ENCODE measurements at regions not wholly inside any gene's neighbourhood (a gene's known extent, or its start where the extent isn't known, plus 50 kb on each side); places are given as distances from the start of the nearest gene placed in this dataset.

DNA sequence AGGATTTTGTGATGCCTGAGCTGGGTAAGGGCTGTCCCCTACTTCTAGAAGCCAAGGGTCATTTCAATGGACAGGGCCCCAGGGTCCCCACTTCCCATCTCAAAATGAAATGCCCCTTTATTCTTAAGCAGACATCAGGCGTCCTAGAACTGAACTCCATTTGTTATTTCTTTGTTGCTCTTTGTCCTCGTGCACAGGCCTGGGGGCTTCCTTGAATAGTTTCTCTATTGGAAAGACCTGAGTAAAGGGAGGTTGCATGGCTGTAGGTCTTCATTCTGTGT lies 311.4 kb upstream of the ZNF32 start:
- Histone ChIP-seq H3K27me3 (ENCODE audit: control insufficient read depth, extremely low read depth, insufficient read depth, low read length) (no peaks in the 10 kb centered on the region), H3K4me2 (ENCODE audit: control insufficient read depth, extremely low read depth, insufficient read depth, low read depth, low read length) (no peak overlapping the region), H3K9me3 (ENCODE audit: control insufficient read depth, low read depth, low read length) (no peaks in the 10 kb centered on the region), H3K36me3 (ENCODE audit: control insufficient read depth in 2 of 2, extremely low read depth in 1 of 2, insufficient read depth in 2 of 2, low read length in 2 of 2) (no peaks in the 10 kb centered on the region), H3K79me2 (ENCODE audit: control insufficient read depth, insufficient read depth, low read length) (no peaks in the 10 kb centered on the region), H3K9me1 (ENCODE audit: control insufficient read depth, extremely low read depth, insufficient read depth, low read length) (no peaks in the 10 kb centered on the region), H2AFZ (ENCODE audit: control insufficient read depth, low read length) (no peak overlapping the region), H3K4me1 (ENCODE audit: control insufficient read depth, extremely low read depth, insufficient read depth, low read length) (no peaks in the 10 kb centered on the region), H3K27ac (ENCODE audit: control insufficient read depth, insufficient read depth, low read length) (no peak overlapping the region), H3K9ac (ENCODE audit: control insufficient read depth, extremely low read depth, insufficient read depth, low read length) (no peak overlapping the region), H3K4me3 (ENCODE audit: control insufficient read depth in 2 of 3, extremely low read depth in 1 of 3, insufficient read depth in 2 of 3, low read depth in 1 of 3, low read length in 3 of 3) (no peak overlapping the region), H4K20me1 (ENCODE audit: control insufficient read depth, extremely low read depth, insufficient read depth, low read length) (no peaks in the 10 kb centered on the region)
- dilution Hi-C loops (cut with MboI; ENCODE audit: extremely low pct_ligation_motif_present, low sequenced_read_pairs) = no loop called here
- TF ChIP-seq, protein P1, sequence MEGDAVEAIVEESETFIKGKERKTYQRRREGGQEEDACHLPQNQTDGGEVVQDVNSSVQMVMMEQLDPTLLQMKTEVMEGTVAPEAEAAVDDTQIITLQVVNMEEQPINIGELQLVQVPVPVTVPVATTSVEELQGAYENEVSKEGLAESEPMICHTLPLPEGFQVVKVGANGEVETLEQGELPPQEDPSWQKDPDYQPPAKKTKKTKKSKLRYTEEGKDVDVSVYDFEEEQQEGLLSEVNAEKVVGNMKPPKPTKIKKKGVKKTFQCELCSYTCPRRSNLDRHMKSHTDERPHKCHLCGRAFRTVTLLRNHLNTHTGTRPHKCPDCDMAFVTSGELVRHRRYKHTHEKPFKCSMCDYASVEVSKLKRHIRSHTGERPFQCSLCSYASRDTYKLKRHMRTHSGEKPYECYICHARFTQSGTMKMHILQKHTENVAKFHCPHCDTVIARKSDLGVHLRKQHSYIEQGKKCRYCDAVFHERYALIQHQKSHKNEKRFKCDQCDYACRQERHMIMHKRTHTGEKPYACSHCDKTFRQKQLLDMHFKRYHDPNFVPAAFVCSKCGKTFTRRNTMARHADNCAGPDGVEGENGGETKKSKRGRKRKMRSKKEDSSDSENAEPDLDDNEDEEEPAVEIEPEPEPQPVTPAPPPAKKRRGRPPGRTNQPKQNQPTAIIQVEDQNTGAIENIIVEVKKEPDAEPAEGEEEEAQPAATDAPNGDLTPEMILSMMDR (optimal IDR thresholded peaks at IDR 0.05 in 1 of 3, IDR thresholded peaks at IDR 0.05 in 1 of 3, conservative IDR thresholded peaks at IDR 0.05 in 1 of 3; ENCODE audit: extremely low read depth in 1 of 3, insufficient read depth in 2 of 3, low read length in 3 of 3) = no peak
- no peak for TF ChIP-seq EZH2 (IDR thresholded peaks at IDR 0.05; ENCODE audit: low read length)
- FAIRE-seq (no peak), DNase-seq (ENCODE audit: low read depth, low spot score) (no peak)

DNA sequence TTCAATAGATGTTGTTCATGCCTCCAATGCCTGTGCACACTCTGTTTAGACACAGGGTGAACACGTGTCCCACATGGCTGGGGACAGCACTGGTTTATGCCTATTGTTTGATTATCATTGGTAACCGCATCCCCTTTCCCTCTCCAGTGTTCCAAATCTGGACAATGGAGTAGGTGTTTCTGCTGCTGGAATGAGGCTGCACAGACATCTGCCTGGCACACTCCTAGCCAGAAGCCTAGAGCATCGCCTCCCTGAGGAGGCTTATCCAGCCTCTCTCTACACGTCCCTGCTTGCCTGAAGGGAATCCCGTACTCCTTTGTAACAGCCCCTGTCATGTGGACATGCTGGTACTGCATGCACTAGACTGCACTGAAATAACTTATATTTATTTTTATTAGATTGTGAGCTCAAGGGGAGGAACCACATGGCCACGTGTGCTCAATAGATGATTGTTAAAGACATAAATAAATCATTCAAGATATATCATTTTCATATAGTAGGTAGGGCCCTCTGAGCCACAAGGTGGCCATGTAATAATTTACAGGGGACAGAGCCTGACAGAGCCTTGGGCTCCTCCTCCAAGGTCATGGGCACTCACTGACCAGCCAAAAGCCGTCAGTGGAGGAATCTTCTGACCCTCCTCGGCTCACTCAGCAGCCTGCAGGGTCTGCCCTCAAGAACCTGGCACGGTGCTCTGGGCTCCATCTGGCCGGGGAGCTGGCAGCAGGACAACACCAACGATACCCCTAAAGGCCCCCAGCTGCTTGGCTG lies 310.9 kb upstream of the ZNF32 start:
- Histone ChIP-seq H3K4me2 (ENCODE audit: control insufficient read depth, extremely low read depth, insufficient read depth, low read depth, low read length) (no peak overlapping the region), H3K79me2 (ENCODE audit: control insufficient read depth, insufficient read depth, low read length) (no peaks in the 10 kb centered on the region), H2AFZ (ENCODE audit: control insufficient read depth, low read length) (no peak overlapping the region), H3K4me3 (ENCODE audit: control insufficient read depth in 2 of 3, extremely low read depth in 1 of 3, insufficient read depth in 2 of 3, low read depth in 1 of 3, low read length in 3 of 3) (no peak overlapping the region), H3K9ac (ENCODE audit: control insufficient read depth, extremely low read depth, insufficient read depth, low read length) (no peak overlapping the region), H3K27ac (ENCODE audit: control insufficient read depth, insufficient read depth, low read length) (no peak overlapping the region), H3K9me3 (ENCODE audit: control insufficient read depth, low read depth, low read length) (no peaks in the 10 kb centered on the region), H3K4me1 (ENCODE audit: control insufficient read depth, extremely low read depth, insufficient read depth, low read length) (no peaks in the 10 kb centered on the region), H4K20me1 (ENCODE audit: control insufficient read depth, extremely low read depth, insufficient read depth, low read length) (no peaks in the 10 kb centered on the region), H3K36me3 (ENCODE audit: control insufficient read depth in 2 of 2, extremely low read depth in 1 of 2, insufficient read depth in 2 of 2, low read length in 2 of 2) (no peaks in the 10 kb centered on the region), H3K9me1 (ENCODE audit: control insufficient read depth, extremely low read depth, insufficient read depth, low read length) (no peaks in the 10 kb centered on the region), H3K27me3 (ENCODE audit: control insufficient read depth, extremely low read depth, insufficient read depth, low read length) (no peaks in the 10 kb centered on the region)
- TF ChIP-seq, protein P1 (optimal IDR thresholded peaks at IDR 0.05 in 1 of 3, IDR thresholded peaks at IDR 0.05 in 1 of 3, conservative IDR thresholded peaks at IDR 0.05 in 1 of 3; ENCODE audit: extremely low read depth in 1 of 3, insufficient read depth in 2 of 3, low read length in 3 of 3) = no peak
- no peak for TF ChIP-seq EZH2 (IDR thresholded peaks at IDR 0.05; ENCODE audit: low read length)
- no peak for FAIRE-seq
- dilution Hi-C loops (cut with MboI; ENCODE audit: extremely low pct_ligation_motif_present, low sequenced_read_pairs) = no loop called here
- DNase-seq (ENCODE audit: low read depth, low spot score) = no peak
